ENCODE measurements at regions not wholly inside any gene's neighbourhood (a gene's known extent, or its start where the extent isn't known, plus 50 kb on each side); places are given as distances from the start of the nearest gene placed in this dataset.

DNA sequence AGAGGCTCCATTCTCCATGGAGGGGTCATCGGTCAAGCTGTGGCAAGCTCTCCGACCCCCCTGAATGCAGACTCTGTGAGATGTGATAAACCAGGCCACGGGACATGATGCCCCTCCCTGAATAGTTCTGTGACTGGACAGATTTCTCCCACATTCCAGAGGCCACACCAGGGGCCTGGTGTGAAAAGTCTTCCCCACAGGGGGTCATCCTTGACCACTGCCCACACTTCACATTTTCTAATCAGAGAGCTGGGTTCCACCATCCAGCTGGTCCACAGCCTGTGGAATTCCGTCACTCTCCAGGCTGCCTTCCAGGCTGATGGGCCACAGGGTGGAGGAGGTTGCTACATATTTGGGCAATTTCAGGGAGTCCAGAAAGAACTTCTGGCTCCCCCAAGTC is 51.3 kb upstream of the CYRIA start:
- no peak for DNase-seq

DNA sequence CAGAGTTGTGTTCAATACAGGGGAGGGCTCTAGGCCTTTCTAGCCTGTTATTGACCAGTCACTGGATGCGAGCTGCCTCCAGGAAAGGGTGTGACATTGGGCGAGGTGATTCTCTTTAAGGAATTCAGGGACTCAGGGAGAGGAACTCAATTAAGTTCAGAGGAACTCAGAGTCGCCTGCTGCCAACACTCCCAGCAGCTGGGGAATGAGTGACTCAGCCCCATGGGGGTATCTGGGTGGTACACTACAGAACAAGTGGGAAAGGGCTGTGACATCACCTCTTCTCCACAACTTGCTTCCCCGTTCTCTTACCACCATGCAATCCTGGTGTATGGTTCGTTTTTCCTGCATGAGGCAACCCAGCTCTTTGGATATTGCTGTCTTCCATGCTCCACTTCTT is 50.4 kb upstream of the CYRIA start:
- DNase-seq = no peak
